ENCODE measurements at regions not wholly inside any gene's neighbourhood (a gene's known extent, or its start where the extent isn't known, plus 50 kb on each side); places are given as distances from the start of the nearest gene placed in this dataset.

GRCh38 chr12:92615703-92616102, 87.1 kb upstream of the PLEKHG7 start:
- TF ChIP-seq, protein P1, sequence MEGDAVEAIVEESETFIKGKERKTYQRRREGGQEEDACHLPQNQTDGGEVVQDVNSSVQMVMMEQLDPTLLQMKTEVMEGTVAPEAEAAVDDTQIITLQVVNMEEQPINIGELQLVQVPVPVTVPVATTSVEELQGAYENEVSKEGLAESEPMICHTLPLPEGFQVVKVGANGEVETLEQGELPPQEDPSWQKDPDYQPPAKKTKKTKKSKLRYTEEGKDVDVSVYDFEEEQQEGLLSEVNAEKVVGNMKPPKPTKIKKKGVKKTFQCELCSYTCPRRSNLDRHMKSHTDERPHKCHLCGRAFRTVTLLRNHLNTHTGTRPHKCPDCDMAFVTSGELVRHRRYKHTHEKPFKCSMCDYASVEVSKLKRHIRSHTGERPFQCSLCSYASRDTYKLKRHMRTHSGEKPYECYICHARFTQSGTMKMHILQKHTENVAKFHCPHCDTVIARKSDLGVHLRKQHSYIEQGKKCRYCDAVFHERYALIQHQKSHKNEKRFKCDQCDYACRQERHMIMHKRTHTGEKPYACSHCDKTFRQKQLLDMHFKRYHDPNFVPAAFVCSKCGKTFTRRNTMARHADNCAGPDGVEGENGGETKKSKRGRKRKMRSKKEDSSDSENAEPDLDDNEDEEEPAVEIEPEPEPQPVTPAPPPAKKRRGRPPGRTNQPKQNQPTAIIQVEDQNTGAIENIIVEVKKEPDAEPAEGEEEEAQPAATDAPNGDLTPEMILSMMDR (conservative IDR thresholded peaks at IDR 0.05; ENCODE audit: low read length), result no peak
- no peak for TF ChIP-seq EZH2phosphoT487 (IDR thresholded peaks at IDR 0.05; ENCODE audit: borderline replicate concordance, low read depth, low read length)

Data from OCI-LY7 (cell line).